RWPE1 (cell line): ENCODE measurements at regions not wholly inside any gene's neighbourhood (a gene's known extent, or its start where the extent isn't known, plus 50 kb on each side); places are given as distances from the start of the nearest gene placed in this dataset.

Source experiments
- CTCF ChIA-PET: fragments of 350-600 bp; sonication (Branson Sonifier 250); formaldehyde crosslinking; extraction: SDS; loops from one replicate; lab custom pipeline; 2021; lab: Yijun Ruan, JAX
- POLR2A ChIA-PET: fragments of 400-600 bp; formaldehyde crosslinking; extraction: SDS; loops from one replicate; lab custom pipeline; 2020; ENCODE audit warnings: antibody characterized with exemption; ENCODE audit not compliant: low non-redundant PET; lab: Yijun Ruan, JAX
- DNase-seq: peaks from one replicate; pipeline ENCODE4 v3.0.0; 2012; ENCODE audit warnings: low spot score
- H3K27ac ChIP-seq: fragments of 450-650 bp; 2 replicates; pipeline ENCODE4 v1.5.1; 2017
- TF ChIP-seq, protein P1 (sequence below): fragments of 450-650 bp; conservative IDR thresholded peaks from 2 replicates; pipeline ENCODE4 v1.5.1; 2017; ENCODE audit warnings: low read depth, mild to moderate bottlenecking

- CTCF ChIA-PET: no interaction called here
- DNase-seq: no peak
- POLR2A ChIA-PET: no interaction called here
- TF ChIP-seq, protein P1, sequence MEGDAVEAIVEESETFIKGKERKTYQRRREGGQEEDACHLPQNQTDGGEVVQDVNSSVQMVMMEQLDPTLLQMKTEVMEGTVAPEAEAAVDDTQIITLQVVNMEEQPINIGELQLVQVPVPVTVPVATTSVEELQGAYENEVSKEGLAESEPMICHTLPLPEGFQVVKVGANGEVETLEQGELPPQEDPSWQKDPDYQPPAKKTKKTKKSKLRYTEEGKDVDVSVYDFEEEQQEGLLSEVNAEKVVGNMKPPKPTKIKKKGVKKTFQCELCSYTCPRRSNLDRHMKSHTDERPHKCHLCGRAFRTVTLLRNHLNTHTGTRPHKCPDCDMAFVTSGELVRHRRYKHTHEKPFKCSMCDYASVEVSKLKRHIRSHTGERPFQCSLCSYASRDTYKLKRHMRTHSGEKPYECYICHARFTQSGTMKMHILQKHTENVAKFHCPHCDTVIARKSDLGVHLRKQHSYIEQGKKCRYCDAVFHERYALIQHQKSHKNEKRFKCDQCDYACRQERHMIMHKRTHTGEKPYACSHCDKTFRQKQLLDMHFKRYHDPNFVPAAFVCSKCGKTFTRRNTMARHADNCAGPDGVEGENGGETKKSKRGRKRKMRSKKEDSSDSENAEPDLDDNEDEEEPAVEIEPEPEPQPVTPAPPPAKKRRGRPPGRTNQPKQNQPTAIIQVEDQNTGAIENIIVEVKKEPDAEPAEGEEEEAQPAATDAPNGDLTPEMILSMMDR: no peak
- no peak overlapping the region for H3K27ac ChIP-seq
Measured at GRCh38 chr16:80163339-80163738, 377.5 kb upstream of the DYNLRB2 start.

DNA sequence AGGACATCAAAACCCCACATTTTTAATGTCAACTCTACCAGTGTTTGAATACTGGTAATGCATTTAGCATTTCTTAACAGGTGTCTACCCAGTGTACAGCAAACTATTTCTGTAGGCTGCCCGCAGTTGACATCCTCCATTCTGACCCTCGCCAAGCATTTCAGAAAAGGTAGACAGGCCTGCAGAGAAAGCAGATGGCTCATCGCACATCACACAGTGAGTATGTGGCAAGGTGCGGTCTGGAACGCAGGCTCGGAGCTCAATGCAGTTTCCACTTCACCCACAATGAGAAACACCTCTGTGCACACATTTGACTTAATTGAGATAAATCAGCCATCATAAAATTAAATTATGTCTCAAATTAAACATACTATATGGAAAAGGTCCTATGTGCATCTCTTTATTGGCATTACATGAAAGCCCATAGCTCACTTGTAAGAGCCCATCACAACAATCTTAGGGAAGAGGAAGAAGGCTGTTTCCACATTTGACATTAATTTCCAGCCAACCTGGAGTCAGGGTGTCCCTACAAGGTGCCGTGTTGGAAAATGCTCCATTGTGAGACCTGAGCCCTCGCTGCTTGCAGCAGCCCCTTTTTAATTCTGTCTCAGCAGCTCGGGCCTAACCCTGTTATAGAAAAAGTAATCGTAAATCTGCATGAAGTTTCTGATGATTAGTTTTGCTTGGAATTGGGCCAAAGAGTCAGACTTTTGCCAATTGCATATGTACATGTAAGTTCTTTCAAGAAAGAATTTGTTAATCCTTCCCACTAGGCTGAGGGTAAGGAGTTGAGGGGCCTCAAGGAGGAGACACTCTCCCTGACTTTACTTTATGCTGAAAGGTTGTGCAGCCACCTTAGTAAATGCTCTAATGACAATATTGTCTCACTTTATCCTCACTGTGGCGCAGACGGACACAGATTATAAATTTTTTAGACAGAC lies 378.7 kb upstream of the DYNLRB2 start:
- TF ChIP-seq, protein P1: no peak
- DNase-seq: no peak
- no peak overlapping the region for H3K27ac ChIP-seq
- CTCF ChIA-PET: no interaction called here
- POLR2A ChIA-PET: no interaction called here

- POLR2A ChIA-PET: no interaction called here
- DNase-seq: peak; percentile 72
- CTCF ChIA-PET: no interaction called here
- TF ChIP-seq, protein P1: no peak
- no peak overlapping the region; the same call in 1 of the 2 replicates for H3K27ac ChIP-seq
Measured at GRCh38 chr16:80158766-80159165, 382.0 kb upstream of the DYNLRB2 start.

DNA sequence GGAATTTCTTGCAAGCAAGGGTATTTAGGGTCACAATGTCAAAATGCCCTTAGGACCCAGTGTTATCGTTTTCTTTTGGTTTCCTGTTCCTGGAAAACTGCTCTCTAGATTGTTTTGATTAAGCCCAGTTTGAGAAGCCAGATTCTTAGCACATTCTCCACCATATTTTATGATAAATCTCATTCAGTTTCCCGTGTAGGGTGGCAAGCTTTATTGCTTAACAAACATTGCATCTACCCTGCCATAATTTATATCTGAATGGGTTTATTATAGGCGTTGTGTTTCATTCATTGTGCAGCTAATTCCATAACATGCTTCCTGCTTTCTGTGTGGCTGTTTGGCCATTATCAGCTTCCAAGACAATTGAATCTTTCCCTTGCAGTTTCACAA lies 389.1 kb upstream of the DYNLRB2 start:
- H3K27ac ChIP-seq: no peak overlapping the region
- ChIA-PET CTCF (no interaction called here), POLR2A (no interaction called here)
- no peak for DNase-seq
- TF ChIP-seq, protein P1: no peak

GRCh38 chr16:80150978-80151721 lies 389.6 kb upstream of the DYNLRB2 start:
- TF ChIP-seq, protein P1: no peak
- no peak for DNase-seq
- no peak overlapping the region for H3K27ac ChIP-seq
- POLR2A ChIA-PET: no interaction called here
- CTCF ChIA-PET: no interaction called here

GRCh38 chr16:80148826-80149225 lies 392.0 kb upstream of the DYNLRB2 start:
- TF ChIP-seq, protein P1: no peak
- POLR2A ChIA-PET: no interaction called here
- CTCF ChIA-PET: no interaction called here
- H3K27ac ChIP-seq: no peak overlapping the region
- no peak for DNase-seq
